Spleen (tissue), 11 donors: ENCODE measurements at regions not wholly inside any gene's neighbourhood (a gene's known extent, or its start where the extent isn't known, plus 50 kb on each side); places are given as distances from the start of the nearest gene placed in this dataset.
"Not testable (repeated sequence)": the region's sequence is repeated elsewhere in the genome, so short reads cannot be mapped to it uniquely, and the experiment has no call there.

ENCODE experiments used
- DNase-seq: peaks from one replicate; pipeline ENCODE4 v3.0.0-alpha.2; 2020
- H3K27ac ChIP-seq, 8 donors: fragments of 200-600 bp; sonication (generic) in 7 of 8; 1 replicate in 4 of 8; 2 replicates in 4 of 8; pipeline versions ENCODE4 v1.5.0 to v1.8.0; 2016 to 2021; ENCODE audit warnings: inconsistent platforms in 4 of 8, mild to moderate bottlenecking in 4 of 8, moderate library complexity in 1 of 8
- H3K27me3 ChIP-seq, 7 donors: fragments of 200-600 bp; sonication (generic) in 6 of 7; replicated peaks in 1 of 7; 1 replicate in 4 of 7; 2 replicates in 3 of 7; pipeline versions ENCODE4 v1.5.0 to v1.8.0; 2016 to 2021; ENCODE audit warnings: inconsistent platforms in 3 of 7, mild to moderate bottlenecking in 1 of 7
- H3K36me3 ChIP-seq, 6 donors: fragments of 200-600 bp; sonication (generic) in 5 of 6; 1 replicate in 4 of 6; 2 replicates in 2 of 6; pipeline versions ENCODE4 v1.5.0 to v1.8.0; 2016 to 2021; ENCODE audit warnings: inconsistent platforms in 2 of 6
- H3K4me1 ChIP-seq, 6 donors: fragments of 200-600 bp; sonication (generic) in 5 of 6; 1 replicate in 3 of 6; 2 replicates in 3 of 6; pipeline versions ENCODE4 v1.5.0 to v1.8.0; 2016 to 2021; ENCODE audit warnings: inconsistent platforms in 3 of 6
- H3K4me3 ChIP-seq, 8 donors: fragments of 200-600 bp; sonication (generic) in 7 of 8; 1 replicate in 4 of 8; 2 replicates in 4 of 8; pipeline versions ENCODE4 v1.5.0 to v1.8.0; 2016 to 2021; ENCODE audit warnings: inconsistent platforms in 4 of 8, mild to moderate bottlenecking in 4 of 8, moderate library complexity in 2 of 8
- H3K9me3 ChIP-seq, 8 donors: fragments of 200-600 bp; sonication (generic) in 7 of 8; 1 replicate in 4 of 8; 2 replicates in 4 of 8; pipeline versions ENCODE4 v1.5.0 to v1.8.0; 2016 to 2021; ENCODE audit warnings: inconsistent platforms in 4 of 8
- CTCF ChIP-seq, 11 experiments: fragments of 200-600 bp in 7 of 11; fragments of 450-650 bp in 4 of 11; sonication (generic) in 4 of 11; IDR thresholded peaks in 8 of 11; conservative IDR thresholded peaks in 3 of 11; 1 replicate in 7 of 11; 2 replicates in 4 of 11; pipeline versions ENCODE4 v1.4.0 to v1.8.0; 2016 to 2021; ENCODE audit warnings: antibody characterized with exemption in 11 of 11, inconsistent platforms in 4 of 11, mild to moderate bottlenecking in 1 of 11
- POLR2A ChIP-seq, 3 donors: fragments of 450-650 bp; IDR thresholded peaks; one replicate each; pipeline ENCODE4 v1.5.1; 2017; ENCODE audit warnings: antibody characterized with exemption in 3 of 3, mild to moderate bottlenecking in 1 of 3
- POLR2AphosphoS5 ChIP-seq, 3 donors: sonication (generic); formaldehyde crosslinking; IDR thresholded peaks; one replicate each; pipeline ENCODE4 v1.5.1; 2017; ENCODE audit warnings: antibody characterized with exemption in 3 of 3
- WGBS, 5 donors: extraction: QIAGEN DNeasy Blood & Tissue Kit in 3 of 5; methylation state at CpG; one replicate each; pipeline versions ENCODE4 v1.1.5 to v1.1.7; 2013 to 2018; 5-methylcytosine and 5-hydroxymethylcytosine counted together
- intact Hi-C: fragments of 100-400 bp; cut with DNase I; formaldehyde crosslinking; loops from one replicate; pipeline ENCODE4 v1.15.0; 2023; ENCODE audit warnings: low total_unique reads
- donor health status: healthy with polysubstance abuse.
- donor health status: DM: no; HTN: no; CAD: no; lungs with moderate emphysema.
- donor health status: DM: no; HTN: no; CAD: no.
- donor health status: Bipolar disorder and iron deficiency.
- donor health status: healthy.
- donor health status: DM: no; HTN: no; CAD: no.
- donor health status: DM: yes; HTN: yes; CAD: no.

- 57 to 70% (median 60%) methylated on average over 11 of the region's 11 CpGs for whole genome bisulfite sequencing, 5 donors
- no peak overlapping the region for H3K4me3 ChIP-seq
- no peaks in the 10 kb centered on the region for H3K36me3 ChIP-seq
- intact Hi-C loops, result no loop called here
- TF ChIP-seq POLR2A (IDR thresholded peaks at IDR 0.05) (no peak), POLR2AphosphoS5 (IDR thresholded peaks at IDR 0.05) (no peak)
- H3K9me3 ChIP-seq, result no peaks in the 10 kb centered on the region
- H3K27ac ChIP-seq, result no peak overlapping the region
- H3K4me1 ChIP-seq, result peaks cover 0 to 8% (median 1%) of the 10 kb centered on the region in 6 donors
- H3K27me3 ChIP-seq, result no peaks in the 10 kb centered on the region
- no peak for DNase-seq
Measured at GRCh38 chr1:234893725-234894630, 234.7 kb downstream of the TOMM20 start.

GRCh38 chr1:234893359-234893724, 235.3 kb downstream of the TOMM20 start:
- WGBS, 5 donors, result 86 to 92% (median 88%) methylated on average over 6 of the region's 6 CpGs
- no peak for TF ChIP-seq POLR2AphosphoS5 (IDR thresholded peaks at IDR 0.05)
- H3K27me3 ChIP-seq, result no peaks in the 10 kb centered on the region
- H3K36me3 ChIP-seq, result no peaks in the 10 kb centered on the region
- intact Hi-C loops, result no loop called here
- no peak overlapping the region for H3K27ac ChIP-seq
- H3K4me1 ChIP-seq, result peaks cover 0 to 6% (median 0%) of the 10 kb centered on the region in 6 donors
- no peak overlapping the region for H3K4me3 ChIP-seq
- no peaks in the 10 kb centered on the region for H3K9me3 ChIP-seq
- DNase-seq, result no peak

GRCh38 chr1:234892642-234893041, 236.0 kb downstream of the TOMM20 start:
- intact Hi-C loops, result no loop called here
- Histone ChIP-seq H3K27me3 (no peaks in the 10 kb centered on the region), H3K4me1 (peaks cover 0 to 6% (median 0%) of the 10 kb centered on the region in 6 donors), H3K9me3 (no peaks in the 10 kb centered on the region), H3K27ac (no peak overlapping the region), H3K36me3 (no peaks in the 10 kb centered on the region), H3K4me3 (no peak overlapping the region)
- DNase-seq, result no peak
- TF ChIP-seq POLR2AphosphoS5 (IDR thresholded peaks at IDR 0.05) (no peak), CTCF (IDR thresholded peaks at IDR 0.05 in 8 of 11, conservative IDR thresholded peaks at IDR 0.05 in 3 of 11) (no peak), POLR2A (IDR thresholded peaks at IDR 0.05) (no peak)
- WGBS, 5 donors, result 75 to 93% (median 85%) methylated on average over 3 to 4 of the region's 4 CpGs

GRCh38 chr1:234891427-234891826, 237.2 kb downstream of the TOMM20 start:
- Histone ChIP-seq H3K4me3 (no peak overlapping the region), H3K4me1 (peaks cover 0 to 17% (median 4%) of the 10 kb centered on the region in 6 donors), H3K9me3 (no peaks in the 10 kb centered on the region), H3K27ac (no peak overlapping the region), H3K36me3 (no peaks in the 10 kb centered on the region), H3K27me3 (no peaks in the 10 kb centered on the region)
- no peak for TF ChIP-seq CTCF (IDR thresholded peaks at IDR 0.05 in 8 of 11, conservative IDR thresholded peaks at IDR 0.05 in 3 of 11)
- TF ChIP-seq POLR2A (IDR thresholded peaks at IDR 0.05), result no peak
- TF ChIP-seq POLR2AphosphoS5 (IDR thresholded peaks at IDR 0.05), result no peak
- no peak for DNase-seq
- intact Hi-C loops, result no loop called here
- 84 to 95% (median 87%) methylated on average over 3 of the region's 3 CpGs for WGBS, 5 donors

GRCh38 chr1:234889643-234890042, 239.0 kb downstream of the TOMM20 start:
- Histone ChIP-seq H3K9me3 (no peaks in the 10 kb centered on the region), H3K27ac (no peak overlapping the region), H3K4me3 (no peak overlapping the region), H3K36me3 (no peaks in the 10 kb centered on the region), H3K27me3 (no peaks in the 10 kb centered on the region), H3K4me1 (peaks cover 0 to 24% (median 12%) of the 10 kb centered on the region in 6 donors)
- no peak for DNase-seq
- TF ChIP-seq POLR2A (IDR thresholded peaks at IDR 0.05), result no peak
- TF ChIP-seq CTCF (IDR thresholded peaks at IDR 0.05 in 8 of 11, conservative IDR thresholded peaks at IDR 0.05 in 3 of 11), result no peak
- TF ChIP-seq POLR2AphosphoS5 (IDR thresholded peaks at IDR 0.05), result no peak
- 62 to 82% (median 76%) methylated on average over 7 of the region's 7 CpGs for WGBS, 5 donors
- intact Hi-C loops, result no loop called here

DNA sequence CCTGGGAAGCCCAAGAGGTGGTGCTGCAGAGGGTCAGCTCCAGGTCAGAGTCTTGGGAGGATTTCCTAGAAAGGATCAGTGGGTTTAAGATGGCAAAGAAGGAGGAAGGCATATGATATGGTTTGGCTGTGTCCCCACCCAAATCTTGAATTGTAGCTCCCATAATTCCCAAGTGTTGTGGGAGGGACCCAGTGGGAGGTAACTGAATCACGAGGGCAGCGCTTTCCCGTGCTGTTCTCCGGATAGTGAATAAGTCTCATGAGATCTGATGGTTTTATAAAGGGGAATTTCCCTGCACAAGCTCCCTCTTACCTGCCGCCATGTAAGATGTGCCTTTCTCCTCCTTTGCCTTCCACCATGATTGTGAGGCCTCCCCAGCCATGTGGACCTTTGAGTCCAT, 240.4 kb downstream of the TOMM20 start:
- H3K27me3 ChIP-seq, H3K4me3 ChIP-seq, H3K36me3 ChIP-seq, intact Hi-C loops, DNase-seq, H3K27ac ChIP-seq, H3K9me3 ChIP-seq: not testable (repeated sequence)
- WGBS, 5 donors, result 84 to 97% (median 90%) methylated on average over 5 of the region's 5 CpGs
- peaks cover 0 to 26% (median 11%) of the 10 kb centered on the region in 6 donors for H3K4me1 ChIP-seq
